Gastroesophageal sphincter (tissue), 3 donors: ENCODE measurements at regions not wholly inside any gene's neighbourhood (a gene's known extent, or its start where the extent isn't known, plus 50 kb on each side); places are given as distances from the start of the nearest gene placed in this dataset.

Experiments
- CTCF ChIP-seq, 4 experiments: fragments of 200-600 bp in 2 of 4; fragments of 450-650 bp in 2 of 4; sonication (generic) in 1 of 4; IDR thresholded peaks; one replicate each; pipeline ENCODE4 v1.5.1; 2017 to 2019; ENCODE audit warnings: antibody characterized with exemption in 4 of 4, mild to moderate bottlenecking in 2 of 4, moderate library complexity in 2 of 4
- POLR2AphosphoS5 ChIP-seq: sonication (generic); formaldehyde crosslinking; IDR thresholded peaks from one replicate; pipeline ENCODE4 v1.6.1; 2017; ENCODE audit warnings: antibody characterized with exemption

- TF ChIP-seq POLR2AphosphoS5 (no peak), CTCF (IDR thresholded peaks at IDR 0.05) (no peak)
These were observed 1262.2 kb upstream of the PIK3C3 start for GRCh38 chr18:40692871-40693270.
